ENCODE measurements at regions not wholly inside any gene's neighbourhood (a gene's known extent, or its start where the extent isn't known, plus 50 kb on each side); places are given as distances from the start of the nearest gene placed in this dataset.
A peak's percentile ranks its signal among the peaks of the same experiment; 100 is the strongest.

DNA sequence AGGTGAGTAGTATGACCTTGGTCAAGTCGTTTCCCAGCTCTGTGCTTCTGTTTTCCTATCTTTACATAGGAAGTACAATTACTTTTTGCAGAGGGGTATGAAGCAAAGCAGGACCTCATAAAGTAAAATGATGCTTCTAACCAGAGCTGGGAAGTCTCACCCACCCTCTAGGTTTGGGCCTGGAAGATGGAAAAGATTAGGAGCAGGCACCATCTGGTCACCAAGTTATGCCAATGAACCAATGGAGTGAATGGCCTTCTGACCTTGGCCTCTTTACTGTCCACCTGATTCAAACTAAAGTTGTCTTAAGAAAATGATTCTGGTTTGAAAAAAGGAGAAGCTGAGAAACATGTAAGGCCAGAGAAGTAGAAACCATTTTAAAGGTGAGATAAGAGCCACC, 68.9 kb upstream of the CTNNBL1 start:
- TF ChIP-seq, protein P1, sequence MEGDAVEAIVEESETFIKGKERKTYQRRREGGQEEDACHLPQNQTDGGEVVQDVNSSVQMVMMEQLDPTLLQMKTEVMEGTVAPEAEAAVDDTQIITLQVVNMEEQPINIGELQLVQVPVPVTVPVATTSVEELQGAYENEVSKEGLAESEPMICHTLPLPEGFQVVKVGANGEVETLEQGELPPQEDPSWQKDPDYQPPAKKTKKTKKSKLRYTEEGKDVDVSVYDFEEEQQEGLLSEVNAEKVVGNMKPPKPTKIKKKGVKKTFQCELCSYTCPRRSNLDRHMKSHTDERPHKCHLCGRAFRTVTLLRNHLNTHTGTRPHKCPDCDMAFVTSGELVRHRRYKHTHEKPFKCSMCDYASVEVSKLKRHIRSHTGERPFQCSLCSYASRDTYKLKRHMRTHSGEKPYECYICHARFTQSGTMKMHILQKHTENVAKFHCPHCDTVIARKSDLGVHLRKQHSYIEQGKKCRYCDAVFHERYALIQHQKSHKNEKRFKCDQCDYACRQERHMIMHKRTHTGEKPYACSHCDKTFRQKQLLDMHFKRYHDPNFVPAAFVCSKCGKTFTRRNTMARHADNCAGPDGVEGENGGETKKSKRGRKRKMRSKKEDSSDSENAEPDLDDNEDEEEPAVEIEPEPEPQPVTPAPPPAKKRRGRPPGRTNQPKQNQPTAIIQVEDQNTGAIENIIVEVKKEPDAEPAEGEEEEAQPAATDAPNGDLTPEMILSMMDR (IDR thresholded peaks at IDR 0.05; ENCODE audit: insufficient read depth, low read depth, low read length): no peak
- DNase-seq (ENCODE audit: low read depth): no peak
- Histone ChIP-seq H3K36me3 (ENCODE audit: control insufficient read depth, insufficient read depth, low read length) (no peaks in the 10 kb centered on the region), H3K27me3 (ENCODE audit: control insufficient read depth, insufficient read depth, low read length) (peaks cover 8% of the 10 kb centered on the region), H3K4me3 (ENCODE audit: low read depth, low read length) (no peak overlapping the region)
- POLR2A ChIA-PET: no interaction called here
- CTCF ChIA-PET: interaction anchor here (0.6 kb wide), 1 partner anchor 19 kb away, joined by 3 read pairs; no protein-coding TSS in a partner anchor

GRCh38 chr20:37622728-37623127, 71.1 kb upstream of the CTNNBL1 start:
- POLR2A ChIA-PET: no interaction called here
- CTCF ChIA-PET: no interaction called here
- DNase-seq (ENCODE audit: low read depth): no peak

GRCh38 chr20:37619496-37619895, 74.3 kb upstream of the CTNNBL1 start:
- no peak for DNase-seq (ENCODE audit: low read depth)
- Histone ChIP-seq H3K27me3 (ENCODE audit: control insufficient read depth, insufficient read depth, low read length) (peaks cover 16% of the 10 kb centered on the region), H3K36me3 (ENCODE audit: control insufficient read depth, insufficient read depth, low read length) (no peaks in the 10 kb centered on the region), H3K4me3 (ENCODE audit: low read depth, low read length) (no peak overlapping the region)
- TF ChIP-seq, protein P1 (IDR thresholded peaks at IDR 0.05; ENCODE audit: insufficient read depth, low read depth, low read length): no peak
- ChIA-PET POLR2A (no interaction called here), CTCF (no interaction called here)

More at GRCh38 chr20:37622728-37623127, 71.1 kb upstream of the CTNNBL1 start:
- peaks cover 16% of the 10 kb centered on the region for H3K27me3 ChIP-seq (ENCODE audit: control insufficient read depth, insufficient read depth, low read length)
- TF ChIP-seq, protein P1 (IDR thresholded peaks at IDR 0.05; ENCODE audit: insufficient read depth, low read depth, low read length): no peak
- no peaks in the 10 kb centered on the region for H3K36me3 ChIP-seq (ENCODE audit: control insufficient read depth, insufficient read depth, low read length)
- H3K4me3 ChIP-seq (ENCODE audit: low read depth, low read length): no peak overlapping the region

DNA sequence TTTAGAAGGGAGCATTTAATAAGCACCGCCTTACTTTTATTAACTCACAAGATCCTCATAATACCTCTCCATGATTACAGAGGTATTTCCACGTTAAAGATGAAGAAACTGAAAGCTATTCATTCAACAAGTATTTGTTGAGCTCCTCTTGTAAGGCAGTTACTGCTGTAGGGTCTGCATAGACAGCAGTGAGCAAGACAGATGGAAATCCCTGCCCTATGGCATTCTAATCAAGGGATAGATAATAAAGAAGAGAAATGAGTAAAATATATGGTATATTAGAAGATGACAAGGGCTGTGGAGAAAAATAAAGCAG, 77.8 kb upstream of the CTNNBL1 start:
- peaks cover 14% of the 10 kb centered on the region for H3K27me3 ChIP-seq (ENCODE audit: control insufficient read depth, insufficient read depth, low read length)
- no peak for DNase-seq (ENCODE audit: low read depth)
- TF ChIP-seq, protein P1 (IDR thresholded peaks at IDR 0.05; ENCODE audit: insufficient read depth, low read depth, low read length): no peak
- no peak overlapping the region for H3K4me3 ChIP-seq (ENCODE audit: low read depth, low read length)
- no peaks in the 10 kb centered on the region for H3K36me3 ChIP-seq (ENCODE audit: control insufficient read depth, insufficient read depth, low read length)
- ChIA-PET POLR2A (no interaction called here), CTCF (interaction anchor here (0.5 kb wide), 1 partner anchor 11 kb away, joined by 3 read pairs; no protein-coding TSS in a partner anchor)

DNA sequence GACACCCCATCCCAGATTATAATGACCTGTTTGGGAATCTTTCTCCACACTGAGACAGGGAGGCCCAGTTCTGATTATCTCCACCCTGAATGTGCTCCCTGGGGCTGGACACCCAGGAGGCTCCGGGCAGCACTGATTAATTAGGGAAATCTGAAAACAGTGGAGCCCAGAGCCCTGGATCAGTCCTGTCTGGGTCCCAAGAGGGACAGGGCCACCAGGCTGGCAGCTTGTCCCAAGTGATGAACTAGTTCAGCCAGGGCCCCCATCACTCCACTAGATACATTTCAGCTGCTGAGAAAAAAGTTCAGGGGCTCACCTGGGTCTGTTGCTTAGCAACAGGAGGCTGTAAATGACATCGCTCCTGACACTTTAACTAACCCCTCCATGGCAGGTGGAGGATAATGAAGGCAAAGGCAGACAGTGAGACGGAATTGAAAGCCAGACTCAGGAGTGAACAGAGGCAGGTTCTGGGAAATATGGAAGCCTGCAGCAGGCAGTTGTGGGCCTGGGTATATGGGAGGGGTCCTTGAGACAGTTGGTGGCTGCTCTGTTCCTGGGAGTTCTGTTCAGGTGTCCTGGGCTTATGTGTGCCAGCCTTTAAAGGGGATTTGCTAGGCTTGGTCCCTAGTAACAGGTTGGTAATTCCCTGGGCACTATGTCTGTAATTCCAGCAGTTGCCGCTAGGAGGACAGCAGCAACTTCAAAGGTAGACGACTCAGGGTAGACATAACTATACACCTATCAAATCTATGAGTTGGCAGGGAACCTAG, 78.3 kb upstream of the CTNNBL1 start:
- peaks cover 12% of the 10 kb centered on the region for H3K27me3 ChIP-seq (ENCODE audit: control insufficient read depth, insufficient read depth, low read length)
- ChIA-PET CTCF (interaction anchor here (0.5 kb wide), 1 partner anchor 11 kb away, joined by 3 read pairs; no protein-coding TSS in a partner anchor), POLR2A (no interaction called here)
- no peaks in the 10 kb centered on the region for H3K36me3 ChIP-seq (ENCODE audit: control insufficient read depth, insufficient read depth, low read length)
- TF ChIP-seq, protein P1 (IDR thresholded peaks at IDR 0.05; ENCODE audit: insufficient read depth, low read depth, low read length): peak; percentile 46
- DNase-seq (ENCODE audit: low read depth): no peak
- no peak overlapping the region for H3K4me3 ChIP-seq (ENCODE audit: low read depth, low read length)
